VCaP (cell line): ENCODE measurements at regions not wholly inside any gene's neighbourhood (a gene's known extent, or its start where the extent isn't known, plus 50 kb on each side); places are given as distances from the start of the nearest gene placed in this dataset.
"Not testable (repeated sequence)": the region's sequence is repeated elsewhere in the genome, so short reads cannot be mapped to it uniquely, and the experiment has no call there.

Source experiments
- H3K27ac ChIP-seq: fragments of 450-650 bp; 2 replicates; pipeline ENCODE4 v1.5.1; 2017
- TF ChIP-seq, protein P1 (sequence below): fragments of 450-650 bp; conservative IDR thresholded peaks from 2 replicates; pipeline ENCODE4 v1.5.1; 2017; ENCODE audit warnings: mild to moderate bottlenecking, moderate library complexity

DNA sequence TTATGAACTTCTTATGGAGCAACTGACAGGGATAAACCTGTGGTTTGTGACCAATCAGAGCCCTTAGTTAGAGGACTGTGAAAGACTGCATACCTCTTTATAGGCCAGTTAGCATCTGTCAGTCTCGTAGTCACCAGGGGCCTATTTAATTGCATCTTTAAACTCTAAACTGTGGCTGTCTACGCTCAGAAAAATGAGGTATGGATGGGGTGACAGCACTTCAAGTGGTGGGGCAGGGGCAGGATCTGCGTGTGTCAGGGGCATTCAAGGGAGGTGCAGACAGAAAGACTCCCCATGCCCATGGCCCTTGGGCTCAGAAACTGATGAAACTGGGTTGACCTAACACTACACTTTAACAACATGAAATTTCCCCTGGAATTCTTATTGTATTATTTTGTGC lies 132.6 kb upstream of the TBCA start:
- no peak overlapping the region for H3K27ac ChIP-seq
- TF ChIP-seq, protein P1, sequence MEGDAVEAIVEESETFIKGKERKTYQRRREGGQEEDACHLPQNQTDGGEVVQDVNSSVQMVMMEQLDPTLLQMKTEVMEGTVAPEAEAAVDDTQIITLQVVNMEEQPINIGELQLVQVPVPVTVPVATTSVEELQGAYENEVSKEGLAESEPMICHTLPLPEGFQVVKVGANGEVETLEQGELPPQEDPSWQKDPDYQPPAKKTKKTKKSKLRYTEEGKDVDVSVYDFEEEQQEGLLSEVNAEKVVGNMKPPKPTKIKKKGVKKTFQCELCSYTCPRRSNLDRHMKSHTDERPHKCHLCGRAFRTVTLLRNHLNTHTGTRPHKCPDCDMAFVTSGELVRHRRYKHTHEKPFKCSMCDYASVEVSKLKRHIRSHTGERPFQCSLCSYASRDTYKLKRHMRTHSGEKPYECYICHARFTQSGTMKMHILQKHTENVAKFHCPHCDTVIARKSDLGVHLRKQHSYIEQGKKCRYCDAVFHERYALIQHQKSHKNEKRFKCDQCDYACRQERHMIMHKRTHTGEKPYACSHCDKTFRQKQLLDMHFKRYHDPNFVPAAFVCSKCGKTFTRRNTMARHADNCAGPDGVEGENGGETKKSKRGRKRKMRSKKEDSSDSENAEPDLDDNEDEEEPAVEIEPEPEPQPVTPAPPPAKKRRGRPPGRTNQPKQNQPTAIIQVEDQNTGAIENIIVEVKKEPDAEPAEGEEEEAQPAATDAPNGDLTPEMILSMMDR, result no peak

DNA sequence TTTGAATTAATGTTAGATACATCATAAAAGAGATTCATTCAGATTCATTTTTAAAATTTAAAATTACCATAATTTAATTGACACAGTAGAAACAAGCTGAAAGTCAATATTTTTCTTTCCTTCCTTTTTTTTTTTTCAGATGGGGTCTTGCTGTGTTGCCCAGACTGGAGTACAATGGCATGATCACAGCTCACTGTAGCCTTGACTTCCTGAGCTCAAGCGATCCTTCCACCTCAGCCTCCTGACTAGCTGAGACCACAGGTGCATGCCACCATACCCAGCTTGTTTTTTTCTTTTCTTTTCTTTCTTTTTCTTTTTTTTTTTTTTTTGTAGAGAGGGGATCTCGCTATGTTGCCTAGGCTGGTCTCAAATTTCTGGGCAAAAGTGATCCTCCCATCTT lies 131.6 kb upstream of the TBCA start:
- TF ChIP-seq, protein P1, result no peak
- no peak overlapping the region for H3K27ac ChIP-seq

DNA sequence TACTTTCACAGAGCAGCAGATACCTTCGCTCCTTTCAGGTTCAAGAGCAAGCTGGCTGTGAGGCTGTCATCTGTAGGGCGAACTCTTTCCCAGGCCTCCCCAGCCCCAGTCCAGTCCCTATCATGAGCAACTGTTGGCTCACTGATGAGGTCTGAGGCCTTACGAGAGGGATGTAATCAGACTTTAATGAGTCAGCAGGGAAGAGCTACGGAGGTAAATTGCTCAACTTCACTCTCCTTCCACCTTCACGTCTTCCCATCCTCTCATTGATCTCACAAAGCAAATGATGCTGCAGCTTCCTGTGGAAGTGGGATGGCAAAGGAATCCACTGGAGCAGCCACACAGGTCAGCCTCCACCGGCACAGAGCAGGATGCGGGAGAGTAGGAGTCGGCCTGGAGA lies 130.7 kb upstream of the TBCA start:
- TF ChIP-seq, protein P1, result no peak
- no peak overlapping the region for H3K27ac ChIP-seq

DNA sequence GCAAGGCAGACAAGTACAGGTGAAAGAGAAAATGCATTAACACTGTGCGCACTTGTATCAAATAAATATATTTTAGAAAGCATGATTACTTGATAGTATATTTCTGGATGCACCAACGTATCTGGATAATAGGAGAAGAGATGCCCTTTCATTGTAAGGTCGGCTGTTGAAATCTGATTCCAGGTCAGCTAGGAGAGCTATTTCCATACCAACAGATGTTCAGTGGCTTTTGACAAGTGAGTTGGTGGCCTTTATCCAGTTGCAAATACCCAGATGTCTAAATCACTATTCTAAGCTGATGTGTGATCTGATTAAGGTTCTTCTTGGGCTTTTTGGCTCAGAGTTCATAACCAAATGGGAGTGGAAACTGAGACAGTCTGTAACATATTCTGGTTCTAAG lies 128.2 kb upstream of the TBCA start:
- TF ChIP-seq, protein P1, result no peak
- H3K27ac ChIP-seq, result no peak overlapping the region

DNA sequence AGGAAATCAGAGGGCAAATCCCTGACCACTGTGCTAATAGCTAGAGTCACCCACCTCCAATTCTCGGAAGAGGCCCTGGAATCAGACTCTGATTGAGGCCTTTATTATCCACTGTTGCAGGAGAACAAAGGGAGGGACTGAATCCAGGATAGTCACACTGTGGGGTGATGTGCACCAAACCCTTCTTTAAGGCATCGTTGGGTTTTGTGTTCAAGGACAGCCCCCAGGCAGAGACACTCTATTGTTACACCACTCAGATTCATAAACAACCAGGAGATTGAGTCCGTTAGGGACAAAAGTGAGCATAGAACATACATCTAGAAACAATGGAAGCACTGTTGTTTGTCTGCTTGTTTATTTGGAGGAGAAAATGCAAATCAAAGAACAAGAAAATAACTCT lies 124.6 kb upstream of the TBCA start:
- TF ChIP-seq, protein P1, result no peak
- H3K27ac ChIP-seq, result no peak overlapping the region

DNA sequence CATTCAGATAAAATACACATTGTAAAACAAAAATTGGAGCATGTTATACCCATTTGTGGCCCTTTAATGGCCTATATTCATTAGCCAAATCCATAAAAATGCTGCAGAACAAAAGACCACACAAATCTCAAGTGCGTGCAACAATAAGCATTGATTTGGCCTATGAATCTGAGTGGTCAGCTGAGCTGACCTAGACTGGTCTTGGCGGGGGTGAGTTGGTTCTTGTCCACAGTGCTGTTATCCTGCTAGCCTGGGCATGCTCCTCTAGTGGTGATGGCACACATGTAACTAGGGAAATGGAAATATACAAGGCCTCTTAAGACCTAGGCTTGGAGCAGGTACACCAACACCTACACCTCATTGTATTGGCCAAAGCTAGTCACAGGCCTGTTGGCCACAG lies 122.2 kb upstream of the TBCA start:
- TF ChIP-seq, protein P1, result no peak

DNA sequence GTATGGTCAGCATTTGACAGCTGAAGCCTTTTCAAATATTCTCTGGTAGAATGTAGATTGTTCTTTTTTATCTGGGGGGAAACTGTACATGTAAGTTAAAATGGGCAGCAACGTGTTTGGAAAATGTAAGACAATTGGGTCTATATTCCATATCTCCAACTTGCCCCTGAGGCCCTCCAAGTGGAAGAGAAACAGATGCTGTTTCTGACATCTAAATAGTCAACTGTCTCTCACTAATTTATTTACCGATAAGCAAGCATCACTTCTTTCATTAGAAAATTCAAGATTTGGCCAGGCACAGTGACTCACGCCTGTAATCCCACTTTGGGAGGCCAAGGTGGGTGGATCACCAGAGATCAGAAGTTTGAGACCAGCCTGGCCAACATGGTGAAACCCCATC lies 120.2 kb upstream of the TBCA start:
- TF ChIP-seq, protein P1, result no peak
- H3K27ac ChIP-seq, result no peak overlapping the region

More for the DNA sequence above, 122.2 kb upstream of the TBCA start:
- H3K27ac ChIP-seq, result no peak overlapping the region

DNA sequence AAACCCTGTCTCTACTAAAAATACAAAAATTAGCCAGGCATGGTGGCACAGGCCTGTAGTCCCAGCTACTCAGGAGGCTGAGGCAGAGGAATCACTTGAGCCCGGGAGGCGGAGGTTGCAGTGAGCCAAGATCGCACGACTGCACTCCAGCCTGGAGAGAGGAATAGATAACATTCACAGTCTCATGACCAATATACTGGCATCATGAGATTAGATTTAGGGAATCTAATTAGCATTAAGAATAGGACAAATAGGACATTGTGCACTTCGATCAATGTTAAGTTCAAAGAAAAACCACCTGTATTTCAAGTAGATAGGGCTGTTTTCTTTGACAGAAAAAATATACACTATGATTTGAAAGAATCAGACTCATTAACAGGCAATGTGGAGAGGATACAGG lies 118.0 kb upstream of the TBCA start:
- H3K27ac ChIP-seq, result not testable (repeated sequence)
